ENCODE measurements at regions not wholly inside any gene's neighbourhood (a gene's known extent, or its start where the extent isn't known, plus 50 kb on each side); places are given as distances from the start of the nearest gene placed in this dataset.

DNA sequence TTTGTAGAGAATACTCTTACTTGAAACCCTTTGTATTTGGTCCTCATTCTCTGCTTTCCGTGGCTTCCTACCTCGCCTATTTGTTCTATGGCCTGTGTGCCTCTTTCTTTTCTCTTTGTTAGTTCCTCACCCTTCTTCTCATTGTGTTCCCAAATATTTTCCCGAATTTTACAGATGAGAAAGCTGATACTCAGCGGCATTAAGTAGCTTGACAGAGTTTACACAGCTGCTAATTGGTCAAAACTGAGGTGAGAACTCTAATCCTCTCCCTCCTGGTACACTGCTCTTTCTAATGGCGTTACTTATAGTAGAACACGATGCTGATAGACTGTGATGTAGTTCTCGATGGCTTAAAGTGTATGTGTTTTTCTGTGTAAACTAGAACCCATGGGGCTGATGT is 80.7 kb upstream of the HDAC9 start:
- Histone ChIP-seq H2AFZ (ENCODE audit: low read depth, low read length) (no peak overlapping the region), H3K4me1 (ENCODE audit: insufficient read depth, low read length) (no peaks in the 10 kb centered on the region), H3K9ac (ENCODE audit: low read length) (no peak overlapping the region), H3K27me3 (ENCODE audit: insufficient read depth, low read length) (no peaks in the 10 kb centered on the region), H3K4me3 (ENCODE audit: insufficient read depth, low read depth, low read length) (no peak overlapping the region), H3K79me2 (ENCODE audit: insufficient read depth, low read length) (no peaks in the 10 kb centered on the region), H3K9me3 (ENCODE audit: insufficient read depth, low read depth, low read length) (no peaks in the 10 kb centered on the region), H3K36me3 (ENCODE audit: insufficient read depth, low read length) (no peaks in the 10 kb centered on the region), H3K27ac (ENCODE audit: low read depth, low read length) (no peak overlapping the region), H3K4me2 (ENCODE audit: low read length) (no peak overlapping the region), H4K20me1 (ENCODE audit: insufficient read depth, low read length) (no peaks in the 10 kb centered on the region)
- Mint-ChIP-seq H3K4me3 (ENCODE audit: unreplicated experiment) (no peak overlapping the region), H3K9me3 (ENCODE audit: unreplicated experiment) (no peaks in the 10 kb centered on the region), H3K4me1 (ENCODE audit: low read depth, unreplicated experiment) (peaks cover 7% of the 10 kb centered on the region), H3K27me3 (ENCODE audit: low read depth, unreplicated experiment) (no peaks in the 10 kb centered on the region), H3K27ac (ENCODE audit: unreplicated experiment) (no peak overlapping the region), H3K36me3 (ENCODE audit: low read depth, unreplicated experiment) (no peaks in the 10 kb centered on the region)
- DNase-seq (ENCODE audit: low read depth) (no peak), FAIRE-seq (peak; percentile 23)
- TF ChIP-seq EZH2 (IDR thresholded peaks at IDR 0.05; ENCODE audit: insufficient read depth, low read length) = no peak
- TF ChIP-seq, protein P1, sequence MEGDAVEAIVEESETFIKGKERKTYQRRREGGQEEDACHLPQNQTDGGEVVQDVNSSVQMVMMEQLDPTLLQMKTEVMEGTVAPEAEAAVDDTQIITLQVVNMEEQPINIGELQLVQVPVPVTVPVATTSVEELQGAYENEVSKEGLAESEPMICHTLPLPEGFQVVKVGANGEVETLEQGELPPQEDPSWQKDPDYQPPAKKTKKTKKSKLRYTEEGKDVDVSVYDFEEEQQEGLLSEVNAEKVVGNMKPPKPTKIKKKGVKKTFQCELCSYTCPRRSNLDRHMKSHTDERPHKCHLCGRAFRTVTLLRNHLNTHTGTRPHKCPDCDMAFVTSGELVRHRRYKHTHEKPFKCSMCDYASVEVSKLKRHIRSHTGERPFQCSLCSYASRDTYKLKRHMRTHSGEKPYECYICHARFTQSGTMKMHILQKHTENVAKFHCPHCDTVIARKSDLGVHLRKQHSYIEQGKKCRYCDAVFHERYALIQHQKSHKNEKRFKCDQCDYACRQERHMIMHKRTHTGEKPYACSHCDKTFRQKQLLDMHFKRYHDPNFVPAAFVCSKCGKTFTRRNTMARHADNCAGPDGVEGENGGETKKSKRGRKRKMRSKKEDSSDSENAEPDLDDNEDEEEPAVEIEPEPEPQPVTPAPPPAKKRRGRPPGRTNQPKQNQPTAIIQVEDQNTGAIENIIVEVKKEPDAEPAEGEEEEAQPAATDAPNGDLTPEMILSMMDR (IDR thresholded peaks at IDR 0.05; ENCODE audit: insufficient read depth, low read depth, low read length) = no peak

DNA sequence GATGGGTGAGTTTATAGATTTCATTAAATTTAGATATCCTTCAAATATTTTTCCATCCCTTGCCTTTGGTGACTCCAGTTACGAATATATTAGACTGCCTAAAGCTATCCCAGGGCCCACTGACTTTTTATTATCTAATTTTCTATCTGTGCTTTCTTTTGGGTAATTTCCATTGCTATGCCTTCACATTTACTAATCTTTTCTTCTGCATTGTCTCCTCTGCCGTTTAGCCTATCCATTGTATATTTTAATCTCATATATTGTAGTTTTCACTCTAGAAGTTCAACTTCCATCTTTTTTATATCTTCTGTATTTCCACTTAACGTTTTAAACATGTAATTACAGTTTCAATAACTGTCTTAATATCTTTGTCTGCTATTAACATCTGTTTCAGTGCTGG is 78.6 kb upstream of the HDAC9 start:
- FAIRE-seq = no peak
- H3K9ac ChIP-seq (ENCODE audit: low read length) = no peak overlapping the region
- Mint-ChIP-seq H3K4me3 (ENCODE audit: unreplicated experiment) (no peak overlapping the region), H3K27ac (ENCODE audit: unreplicated experiment) (no peak overlapping the region), H3K9me3 (ENCODE audit: unreplicated experiment) (no peaks in the 10 kb centered on the region), H3K27me3 (ENCODE audit: low read depth, unreplicated experiment) (no peaks in the 10 kb centered on the region), H3K36me3 (ENCODE audit: low read depth, unreplicated experiment) (no peaks in the 10 kb centered on the region), H3K4me1 (ENCODE audit: low read depth, unreplicated experiment) (peaks cover 26% of the 10 kb centered on the region)
- H3K36me3 ChIP-seq (ENCODE audit: insufficient read depth, low read length) = no peaks in the 10 kb centered on the region
- no peaks in the 10 kb centered on the region for H3K79me2 ChIP-seq (ENCODE audit: insufficient read depth, low read length)
- no peak overlapping the region for H3K27ac ChIP-seq (ENCODE audit: low read depth, low read length)
- no peak overlapping the region for H3K4me2 ChIP-seq (ENCODE audit: low read length)
- H3K9me3 ChIP-seq (ENCODE audit: insufficient read depth, low read depth, low read length) = no peaks in the 10 kb centered on the region
- H3K4me1 ChIP-seq (ENCODE audit: insufficient read depth, low read length) = peaks cover 5% of the 10 kb centered on the region
- DNase-seq (ENCODE audit: low read depth) = no peak
- no peaks in the 10 kb centered on the region for H4K20me1 ChIP-seq (ENCODE audit: insufficient read depth, low read length)
- no peak overlapping the region for H3K4me3 ChIP-seq (ENCODE audit: insufficient read depth, low read depth, low read length)
- no peaks in the 10 kb centered on the region for H3K27me3 ChIP-seq (ENCODE audit: insufficient read depth, low read length)
- TF ChIP-seq, protein P1 (IDR thresholded peaks at IDR 0.05; ENCODE audit: insufficient read depth, low read depth, low read length) = no peak
- no peak for TF ChIP-seq EZH2 (IDR thresholded peaks at IDR 0.05; ENCODE audit: insufficient read depth, low read length)
- H2AFZ ChIP-seq (ENCODE audit: low read depth, low read length) = no peak overlapping the region

DNA sequence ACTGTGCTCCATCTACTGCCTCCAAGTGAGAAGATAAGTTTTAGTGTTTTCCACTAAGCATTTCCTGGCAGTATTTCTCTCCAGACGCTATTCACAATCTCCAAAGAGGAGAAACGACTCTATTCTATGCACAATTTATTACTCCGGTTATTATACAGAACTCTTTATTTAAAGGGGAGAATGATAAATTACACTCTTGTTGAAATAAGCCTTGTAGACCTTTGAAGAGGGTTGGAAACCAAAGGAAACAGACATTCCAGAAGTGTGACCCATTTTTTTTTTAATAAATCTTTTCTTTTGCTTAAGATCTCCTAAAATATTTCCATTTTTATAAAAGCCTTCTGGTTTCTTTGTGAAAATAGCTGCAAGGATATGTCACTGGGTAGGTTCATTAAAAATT is 76.1 kb upstream of the HDAC9 start:
- Mint-ChIP-seq H3K4me1 (ENCODE audit: low read depth, unreplicated experiment) (peaks cover 34% of the 10 kb centered on the region), H3K4me3 (ENCODE audit: unreplicated experiment) (no peak overlapping the region), H3K36me3 (ENCODE audit: low read depth, unreplicated experiment) (no peaks in the 10 kb centered on the region), H3K27me3 (ENCODE audit: low read depth, unreplicated experiment) (no peaks in the 10 kb centered on the region), H3K27ac (ENCODE audit: unreplicated experiment) (no peak overlapping the region), H3K9me3 (ENCODE audit: unreplicated experiment) (no peaks in the 10 kb centered on the region)
- Histone ChIP-seq H3K79me2 (ENCODE audit: insufficient read depth, low read length) (no peaks in the 10 kb centered on the region), H2AFZ (ENCODE audit: low read depth, low read length) (no peak overlapping the region), H3K4me3 (ENCODE audit: insufficient read depth, low read depth, low read length) (no peak overlapping the region), H3K4me2 (ENCODE audit: low read length) (no peak overlapping the region), H4K20me1 (ENCODE audit: insufficient read depth, low read length) (no peaks in the 10 kb centered on the region), H3K4me1 (ENCODE audit: insufficient read depth, low read length) (peaks cover 5% of the 10 kb centered on the region), H3K9ac (ENCODE audit: low read length) (no peak overlapping the region), H3K9me3 (ENCODE audit: insufficient read depth, low read depth, low read length) (no peaks in the 10 kb centered on the region), H3K27ac (ENCODE audit: low read depth, low read length) (no peak overlapping the region), H3K27me3 (ENCODE audit: insufficient read depth, low read length) (no peaks in the 10 kb centered on the region), H3K36me3 (ENCODE audit: insufficient read depth, low read length) (no peaks in the 10 kb centered on the region)
- FAIRE-seq (no peak), DNase-seq (ENCODE audit: low read depth) (peak; percentile 35)
- TF ChIP-seq, protein P1 (IDR thresholded peaks at IDR 0.05; ENCODE audit: insufficient read depth, low read depth, low read length) = no peak
- TF ChIP-seq EZH2 (IDR thresholded peaks at IDR 0.05; ENCODE audit: insufficient read depth, low read length) = no peak

Data from astrocyte (in vitro differentiated cells and primary cell).